ENCODE measurements at regions not wholly inside any gene's neighbourhood (a gene's known extent, or its start where the extent isn't known, plus 50 kb on each side); places are given as distances from the start of the nearest gene placed in this dataset.

DNA sequence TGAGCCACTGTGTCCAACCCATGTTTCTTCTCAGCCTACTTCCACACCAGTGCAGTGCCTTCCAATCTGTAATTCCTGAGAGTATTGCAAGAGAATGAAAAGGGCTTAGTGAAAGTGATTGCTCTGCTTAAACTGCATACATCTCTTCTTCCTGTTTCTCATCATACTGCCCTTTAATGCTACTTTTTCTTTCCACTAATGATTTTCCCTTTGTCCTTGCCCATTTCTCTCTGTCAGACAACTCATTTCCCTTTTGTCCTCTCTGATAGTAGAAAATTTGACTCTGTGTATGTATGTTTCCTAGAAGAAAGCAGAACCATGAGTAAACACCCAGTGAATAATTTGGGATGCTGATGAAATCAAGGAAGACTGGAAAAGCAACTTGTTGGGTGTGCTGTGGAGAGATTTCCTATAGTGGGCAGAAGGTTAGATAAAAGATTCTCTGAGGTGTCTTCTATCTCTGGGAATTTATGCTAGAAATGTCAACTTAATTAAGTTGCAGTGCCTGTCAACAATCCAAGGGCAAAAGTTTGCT, 102.2 kb upstream of the CHD1 start:
- Histone ChIP-seq H3K4me3 (replicated peaks in 1 of 2; ENCODE audit: low read depth in 1 of 2, low read length in 2 of 2) (no peak overlapping the region), H2AFZ (ENCODE audit: low read depth, low read length, poor library complexity, severe bottlenecking) (no peak overlapping the region), H3K27me3 (ENCODE audit: insufficient read depth, low read length) (no peaks in the 10 kb centered on the region), H3K9me2 (ENCODE audit: insufficient read depth) (no peaks in the 10 kb centered on the region), H3K27ac (ENCODE audit: low read depth, low read length) (no peak overlapping the region), H3K4me1 (ENCODE audit: control insufficient read depth in 1 of 2, insufficient read depth in 2 of 2, low read length in 2 of 2) (peaks cover 0 to 11% of the 10 kb centered on the region in 2 experiments; a peak in 1 of 4 replicates), H3K9ac (ENCODE audit: low read length) (no peak overlapping the region), H4K20me1 (ENCODE audit: insufficient read depth) (no peaks in the 10 kb centered on the region), H3K36me3 (ENCODE audit: control insufficient read depth in 1 of 2, insufficient read depth in 2 of 2, low read length in 2 of 2) (no peaks in the 10 kb centered on the region), H3K4me2 (ENCODE audit: low read length) (no peak overlapping the region), H3K79me2 (ENCODE audit: insufficient read depth, low read length) (no peaks in the 10 kb centered on the region), H3K9me3 (ENCODE audit: control insufficient read depth in 1 of 2, insufficient read depth in 1 of 2, low read depth in 1 of 2, low read length in 2 of 2) (no peaks in the 10 kb centered on the region)
- TF ChIP-seq, protein P1, sequence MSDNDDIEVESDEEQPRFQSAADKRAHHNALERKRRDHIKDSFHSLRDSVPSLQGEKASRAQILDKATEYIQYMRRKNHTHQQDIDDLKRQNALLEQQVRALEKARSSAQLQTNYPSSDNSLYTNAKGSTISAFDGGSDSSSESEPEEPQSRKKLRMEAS (IDR thresholded peaks at IDR 0.05) = no peak
- TF ChIP-seq SIN3A (IDR thresholded peaks at IDR 0.05; ENCODE audit: low read depth) = no peak
- TF ChIP-seq SP1 (IDR thresholded peaks at IDR 0.05; ENCODE audit: low read depth) = no peak
- no peak for TF ChIP-seq FOSL1 (IDR thresholded peaks at IDR 0.05; ENCODE audit: low read depth)
- no peak for TF ChIP-seq ZFX (IDR thresholded peaks at IDR 0.05)
- TF ChIP-seq POLR2AphosphoS5 (IDR thresholded peaks at IDR 0.05; ENCODE audit: low read depth, low read length) = no peak
- no peak for TF ChIP-seq CBX3 (IDR thresholded peaks at IDR 0.05; ENCODE audit: low read depth)
- TF ChIP-seq EZH2phosphoT487 (IDR thresholded peaks at IDR 0.05; ENCODE audit: borderline replicate concordance) = no peak
- TF ChIP-seq, protein P2, sequence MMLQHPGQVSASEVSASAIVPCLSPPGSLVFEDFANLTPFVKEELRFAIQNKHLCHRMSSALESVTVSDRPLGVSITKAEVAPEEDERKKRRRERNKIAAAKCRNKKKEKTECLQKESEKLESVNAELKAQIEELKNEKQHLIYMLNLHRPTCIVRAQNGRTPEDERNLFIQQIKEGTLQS (IDR thresholded peaks at IDR 0.05) = no peak
- POLR2A ChIA-PET = no interaction called here
- RAD21 ChIA-PET (ENCODE audit: low non-redundant PET in 1 of 2, low total read pairs in 2 of 2, uncharacterized antibody in 2 of 2, unreplicated experiment in 2 of 2) = no interaction called here
- ATAC-seq = no peak
- BruUV-seq (replicated peaks) = no TSS peak
- intact Hi-C loops (cut with micrococcal nuclease) = no loop called here
- no peak for DNase-seq (ENCODE audit: low read depth, low spot score)
- CTCF ChIA-PET = no interaction called here

DNA sequence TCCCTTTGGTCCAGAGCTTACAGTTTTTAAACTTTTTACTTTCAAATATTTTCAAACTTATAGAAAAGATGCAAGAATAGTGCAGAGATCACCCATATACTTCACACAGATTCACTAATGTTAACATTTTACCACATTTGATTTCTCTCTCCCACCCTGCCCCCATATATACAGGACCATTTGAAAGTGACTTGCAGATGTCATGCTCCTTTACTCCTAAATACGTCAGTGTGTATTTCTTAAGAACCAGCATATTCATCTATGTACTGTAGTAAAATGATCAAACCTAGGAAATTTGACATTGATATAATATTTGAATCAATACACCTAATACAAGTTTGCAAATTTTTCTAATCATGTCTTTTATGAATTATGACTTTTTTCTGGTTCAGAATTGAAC, 100.4 kb upstream of the CHD1 start:
- Histone ChIP-seq H3K27ac (ENCODE audit: low read depth, low read length) (no peak overlapping the region), H3K9ac (ENCODE audit: low read length) (no peak overlapping the region), H3K4me1 (ENCODE audit: control insufficient read depth in 1 of 2, insufficient read depth in 2 of 2, low read length in 2 of 2) (peaks cover 5 to 14% of the 10 kb centered on the region in 2 experiments; a peak in 3 of 4 replicates), H3K9me3 (ENCODE audit: control insufficient read depth in 1 of 2, insufficient read depth in 1 of 2, low read depth in 1 of 2, low read length in 2 of 2) (no peaks in the 10 kb centered on the region), H3K27me3 (ENCODE audit: insufficient read depth, low read length) (no peaks in the 10 kb centered on the region), H3K79me2 (ENCODE audit: insufficient read depth, low read length) (no peaks in the 10 kb centered on the region), H3K4me2 (ENCODE audit: low read length) (no peak overlapping the region), H3K36me3 (ENCODE audit: control insufficient read depth in 1 of 2, insufficient read depth in 2 of 2, low read length in 2 of 2) (no peaks in the 10 kb centered on the region), H4K20me1 (ENCODE audit: insufficient read depth) (no peaks in the 10 kb centered on the region), H3K9me2 (ENCODE audit: insufficient read depth) (no peaks in the 10 kb centered on the region), H3K4me3 (replicated peaks in 1 of 2; ENCODE audit: low read depth in 1 of 2, low read length in 2 of 2) (no peak overlapping the region), H2AFZ (ENCODE audit: low read depth, low read length, poor library complexity, severe bottlenecking) (no peak overlapping the region)
- ATAC-seq (no peak), DNase-seq (ENCODE audit: low read depth, low spot score) (no peak)
- RAD21 ChIA-PET (ENCODE audit: low non-redundant PET in 1 of 2, low total read pairs in 2 of 2, uncharacterized antibody in 2 of 2, unreplicated experiment in 2 of 2) = no interaction called here
- intact Hi-C loops (cut with micrococcal nuclease) = no loop called here
- CTCF ChIA-PET = no interaction called here
- BruUV-seq (replicated peaks) = no TSS peak
- POLR2A ChIA-PET = interaction anchor here (1.1 kb wide), 1 partner anchor 9 kb away, joined by 3 read pairs; no protein-coding TSS in a partner anchor
- no peak for TF ChIP-seq SIN3A (IDR thresholded peaks at IDR 0.05; ENCODE audit: low read depth)
- no peak for TF ChIP-seq CEBPB (IDR thresholded peaks at IDR 0.05; ENCODE audit: low read depth)
- TF ChIP-seq JUND (IDR thresholded peaks at IDR 0.05) = no peak
- TF ChIP-seq POLR2A (IDR thresholded peaks at IDR 0.05; ENCODE audit: borderline replicate concordance, extremely low read depth, insufficient read depth, insufficient read length) = no peak
- TF ChIP-seq ZNF274 (IDR thresholded peaks at IDR 0.05; ENCODE audit: low read depth, low read length) = no peak
- TF ChIP-seq SRF (IDR thresholded peaks at IDR 0.05; ENCODE audit: low read depth) = no peak
- no peak for TF ChIP-seq ELF1 (IDR thresholded peaks at IDR 0.05; ENCODE audit: borderline replicate concordance, low read depth)
- TF ChIP-seq ZFX (IDR thresholded peaks at IDR 0.05) = no peak
- TF ChIP-seq, protein P3, sequence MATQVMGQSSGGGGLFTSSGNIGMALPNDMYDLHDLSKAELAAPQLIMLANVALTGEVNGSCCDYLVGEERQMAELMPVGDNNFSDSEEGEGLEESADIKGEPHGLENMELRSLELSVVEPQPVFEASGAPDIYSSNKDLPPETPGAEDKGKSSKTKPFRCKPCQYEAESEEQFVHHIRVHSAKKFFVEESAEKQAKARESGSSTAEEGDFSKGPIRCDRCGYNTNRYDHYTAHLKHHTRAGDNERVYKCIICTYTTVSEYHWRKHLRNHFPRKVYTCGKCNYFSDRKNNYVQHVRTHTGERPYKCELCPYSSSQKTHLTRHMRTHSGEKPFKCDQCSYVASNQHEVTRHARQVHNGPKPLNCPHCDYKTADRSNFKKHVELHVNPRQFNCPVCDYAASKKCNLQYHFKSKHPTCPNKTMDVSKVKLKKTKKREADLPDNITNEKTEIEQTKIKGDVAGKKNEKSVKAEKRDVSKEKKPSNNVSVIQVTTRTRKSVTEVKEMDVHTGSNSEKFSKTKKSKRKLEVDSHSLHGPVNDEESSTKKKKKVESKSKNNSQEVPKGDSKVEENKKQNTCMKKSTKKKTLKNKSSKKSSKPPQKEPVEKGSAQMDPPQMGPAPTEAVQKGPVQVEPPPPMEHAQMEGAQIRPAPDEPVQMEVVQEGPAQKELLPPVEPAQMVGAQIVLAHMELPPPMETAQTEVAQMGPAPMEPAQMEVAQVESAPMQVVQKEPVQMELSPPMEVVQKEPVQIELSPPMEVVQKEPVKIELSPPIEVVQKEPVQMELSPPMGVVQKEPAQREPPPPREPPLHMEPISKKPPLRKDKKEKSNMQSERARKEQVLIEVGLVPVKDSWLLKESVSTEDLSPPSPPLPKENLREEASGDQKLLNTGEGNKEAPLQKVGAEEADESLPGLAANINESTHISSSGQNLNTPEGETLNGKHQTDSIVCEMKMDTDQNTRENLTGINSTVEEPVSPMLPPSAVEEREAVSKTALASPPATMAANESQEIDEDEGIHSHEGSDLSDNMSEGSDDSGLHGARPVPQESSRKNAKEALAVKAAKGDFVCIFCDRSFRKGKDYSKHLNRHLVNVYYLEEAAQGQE (IDR thresholded peaks at IDR 0.05; ENCODE audit: low read depth) = no peak
- no peak for TF ChIP-seq RAD21 (IDR thresholded peaks at IDR 0.05; ENCODE audit: low read depth)
- no peak for TF ChIP-seq YY1 (IDR thresholded peaks at IDR 0.05; ENCODE audit: extremely low read depth, insufficient replicate concordance, low read depth, low read length)
